Upper lobe of left lung (tissue), 6 donors: ENCODE measurements at regions not wholly inside any gene's neighbourhood (a gene's known extent, or its start where the extent isn't known, plus 50 kb on each side); places are given as distances from the start of the nearest gene placed in this dataset.

Experiments used
- ATAC-seq, 2 donors: fragments of 200-7000 bp; cut with Tn5 transposase; one replicate each; pipeline ENCODE4 v1.9.1; 2022; ENCODE audit warnings: mild to moderate bottlenecking in 2 of 2, moderate library complexity in 2 of 2; ENCODE audit not compliant: low FRiP score in 2 of 2
- DNase-seq, 2 donors: peaks; one replicate each; pipeline ENCODE4 v3.0.0-alpha.2; 2019 to 2020
- H3K27ac ChIP-seq, 4 donors: fragments of 200-600 bp; sonication (generic); one replicate each; pipeline ENCODE4 v1.5.1; 2016 to 2019
- H3K27me3 ChIP-seq, 4 donors: fragments of 200-600 bp; sonication (generic); one replicate each; pipeline ENCODE4 v1.5.1; 2017 to 2019
- H3K36me3 ChIP-seq, 4 donors: fragments of 200-600 bp; sonication (generic); one replicate each; pipeline ENCODE4 v1.5.1; 2016 to 2019
- H3K4me1 ChIP-seq, 4 donors: fragments of 200-600 bp; sonication (generic); one replicate each; pipeline ENCODE4 v1.5.1; 2018 to 2019
- H3K4me3 ChIP-seq, 4 donors: fragments of 200-600 bp; sonication (generic); one replicate each; pipeline ENCODE4 v1.5.1; 2017 to 2019; ENCODE audit warnings: mild to moderate bottlenecking in 2 of 4, moderate library complexity in 1 of 4
- H3K9me3 ChIP-seq, 4 donors: fragments of 200-600 bp; sonication (generic); one replicate each; pipeline ENCODE4 v1.5.1; 2018 to 2019
- CTCF ChIP-seq, 6 experiments: fragments of 450-650 bp in 4 of 6; fragments of 200-600 bp in 2 of 6; sonication (generic) in 2 of 6; IDR thresholded peaks; one replicate each; pipeline ENCODE4 v1.5.1; 2016 to 2019; ENCODE audit warnings: antibody characterized with exemption in 6 of 6
- EP300 ChIP-seq, 4 donors: sonication (generic); formaldehyde crosslinking; IDR thresholded peaks; one replicate each; pipeline ENCODE4 v1.5.1; 2017; ENCODE audit warnings: antibody characterized with exemption in 4 of 4, control low read depth in 2 of 4
- POLR2A ChIP-seq, 4 donors: fragments of 450-650 bp; IDR thresholded peaks; one replicate each; pipeline ENCODE4 v1.5.1; 2016 to 2017; ENCODE audit warnings: antibody characterized with exemption in 4 of 4, mild to moderate bottlenecking in 2 of 4
- POLR2AphosphoS5 ChIP-seq, 2 donors: sonication (generic); formaldehyde crosslinking; IDR thresholded peaks; one replicate each; pipeline ENCODE4 v1.5.1; 2017; ENCODE audit warnings: antibody characterized with exemption in 2 of 2
- WGBS, 2 donors: methylation state at CpG; one replicate each; pipeline ENCODE4 v1.1.5; 2017 to 2018; 5-methylcytosine and 5-hydroxymethylcytosine counted together
- donor health status: DM: no; HTN: no; CAD: no; lungs with moderate emphysema.
- donor health status: DM: no; HTN: yes; CAD: no; lungs with severe emphysema.

DNA sequence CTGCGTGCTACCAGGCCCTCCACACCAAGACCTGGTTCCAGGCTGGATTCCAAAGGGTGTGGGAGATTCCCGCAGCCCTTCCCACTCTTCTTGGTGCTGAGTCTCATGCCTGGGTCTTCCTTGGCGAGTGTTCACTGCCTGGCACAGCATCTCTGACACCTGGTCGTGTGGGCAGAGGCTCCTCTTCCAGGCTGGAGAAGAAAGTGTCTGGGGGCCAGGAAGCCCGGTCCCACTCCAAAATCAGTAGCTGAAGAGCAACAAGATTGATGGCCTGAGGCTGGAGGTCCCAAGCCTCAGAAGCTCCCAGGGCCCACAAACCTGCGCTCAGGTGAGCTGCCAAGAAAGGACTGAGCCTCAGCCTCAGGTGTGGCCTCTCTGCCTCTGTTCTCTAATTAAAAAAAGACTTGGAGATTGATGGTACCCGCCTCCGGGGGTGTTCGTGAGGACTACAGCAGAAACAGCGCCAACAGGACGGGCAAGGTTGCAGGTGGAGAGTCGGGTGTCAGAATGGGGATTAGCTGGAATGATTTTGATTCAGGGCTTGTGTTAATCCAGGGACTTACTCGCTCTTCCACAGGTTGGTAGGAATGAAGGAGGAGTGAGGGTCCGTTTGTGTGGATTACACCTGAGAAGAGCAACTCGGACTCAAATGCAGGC lies 217.5 kb downstream of the TEX29 start:
- H3K27me3 ChIP-seq, result peaks cover 0 to 13% (median 2%) of the 10 kb centered on the region in 4 donors
- no peaks in the 10 kb centered on the region for H3K36me3 ChIP-seq
- 84 to 87% methylated on average over 11 to 15 of the region's 15 CpGs for WGBS, 2 donors
- H3K4me1 ChIP-seq, result no peaks in the 10 kb centered on the region
- no peak overlapping the region for H3K27ac ChIP-seq
- TF ChIP-seq POLR2AphosphoS5 (IDR thresholded peaks at IDR 0.05), result no peak
- TF ChIP-seq POLR2A (IDR thresholded peaks at IDR 0.05), result no peak
- no peak for TF ChIP-seq CTCF (IDR thresholded peaks at IDR 0.05)
- no peak for TF ChIP-seq EP300 (IDR thresholded peaks at IDR 0.05)
- H3K9me3 ChIP-seq, result no peaks in the 10 kb centered on the region
- DNase-seq, result peak in 1 of 2 donors; percentile 12
- H3K4me3 ChIP-seq, result no peak overlapping the region
- ATAC-seq, result no peak

DNA sequence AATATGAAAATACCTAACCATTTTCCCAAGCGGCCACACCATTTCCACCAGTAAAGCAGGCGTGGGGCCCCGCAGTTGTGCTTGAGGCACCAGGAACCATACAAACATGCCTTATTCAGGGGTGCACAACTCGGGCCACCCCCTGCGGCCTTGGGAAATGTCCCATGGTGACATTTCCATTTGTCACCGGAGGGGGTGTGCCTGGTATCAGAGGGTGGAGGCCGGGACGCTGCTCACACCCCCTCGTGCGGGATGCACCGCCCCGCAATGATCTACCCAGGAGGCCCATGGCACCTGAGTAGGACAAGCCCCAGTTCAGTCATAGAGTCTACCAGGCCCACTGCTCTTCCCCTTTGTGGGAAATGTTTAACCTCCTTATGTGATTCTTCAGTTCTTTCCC lies 218.8 kb downstream of the TEX29 start:
- Histone ChIP-seq H3K9me3 (no peaks in the 10 kb centered on the region), H3K36me3 (no peaks in the 10 kb centered on the region), H3K27ac (no peak overlapping the region), H3K4me1 (no peaks in the 10 kb centered on the region), H3K27me3 (peaks cover 0 to 13% (median 2%) of the 10 kb centered on the region in 4 donors), H3K4me3 (no peak overlapping the region)
- no peak for DNase-seq
- WGBS, 2 donors, result 92% methylated on average over 10 to 12 of the region's 12 CpGs
- ATAC-seq, result no peak
- no peak for TF ChIP-seq POLR2A (IDR thresholded peaks at IDR 0.05)
- no peak for TF ChIP-seq EP300 (IDR thresholded peaks at IDR 0.05)
- TF ChIP-seq CTCF (IDR thresholded peaks at IDR 0.05), result no peak
- TF ChIP-seq POLR2AphosphoS5 (IDR thresholded peaks at IDR 0.05), result no peak

GRCh38 chr13:111539791-111540446 lies 219.5 kb downstream of the TEX29 start:
- ATAC-seq, result no peak
- H3K4me1 ChIP-seq, result no peaks in the 10 kb centered on the region
- WGBS, 2 donors, result 80 to 81% methylated on average over 16 to 17 of the region's 17 CpGs
- H3K4me3 ChIP-seq, result no peak overlapping the region
- H3K36me3 ChIP-seq, result no peaks in the 10 kb centered on the region
- no peak for DNase-seq
- no peak overlapping the region for H3K27ac ChIP-seq
- H3K9me3 ChIP-seq, result no peaks in the 10 kb centered on the region
- TF ChIP-seq POLR2AphosphoS5 (IDR thresholded peaks at IDR 0.05), result no peak
- no peak for TF ChIP-seq CTCF (IDR thresholded peaks at IDR 0.05)
- TF ChIP-seq EP300 (IDR thresholded peaks at IDR 0.05), result no peak
- no peak for TF ChIP-seq POLR2A (IDR thresholded peaks at IDR 0.05)
- H3K27me3 ChIP-seq, result peaks cover 0 to 6% (median 2%) of the 10 kb centered on the region in 4 donors

DNA sequence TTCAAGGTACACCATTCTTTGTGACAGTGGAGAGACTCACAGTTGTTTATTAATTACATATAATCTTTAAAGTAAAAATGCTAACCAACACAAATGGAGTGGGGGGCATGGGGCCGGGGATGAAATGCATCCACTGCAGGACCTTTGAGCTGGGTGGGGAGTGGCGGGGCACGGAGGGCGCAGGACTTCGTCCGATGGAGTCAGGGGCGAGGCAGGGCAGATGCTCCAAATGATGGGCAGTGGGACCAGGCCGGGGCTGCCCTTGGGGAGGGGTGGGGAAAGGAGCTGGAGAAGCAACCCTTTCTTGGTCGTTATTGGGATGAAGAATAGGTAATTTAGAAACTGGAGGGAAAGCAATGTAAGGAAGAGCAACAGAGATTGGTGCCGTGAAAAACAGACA lies 220.0 kb downstream of the TEX29 start:
- Histone ChIP-seq H3K4me1 (no peaks in the 10 kb centered on the region), H3K9me3 (no peaks in the 10 kb centered on the region), H3K36me3 (no peaks in the 10 kb centered on the region), H3K27me3 (peaks cover 0 to 3% (median under 1%) of the 10 kb centered on the region in 4 donors), H3K4me3 (no peak overlapping the region), H3K27ac (no peak overlapping the region)
- no peak for DNase-seq
- 81 to 86% methylated on average over 10 of the region's 10 CpGs for WGBS, 2 donors
- no peak for TF ChIP-seq CTCF (IDR thresholded peaks at IDR 0.05)
- no peak for TF ChIP-seq EP300 (IDR thresholded peaks at IDR 0.05)
- TF ChIP-seq POLR2A (IDR thresholded peaks at IDR 0.05), result no peak
- TF ChIP-seq POLR2AphosphoS5 (IDR thresholded peaks at IDR 0.05), result no peak
- no peak for ATAC-seq
